Heart left ventricle (tissue), 16 donors: ENCODE measurements at regions not wholly inside any gene's neighbourhood (a gene's known extent, or its start where the extent isn't known, plus 50 kb on each side); places are given as distances from the start of the nearest gene placed in this dataset.

Experiments used
- ATAC-seq, 4 donors: fragments of 200-7000 bp; cut with Tn5 transposase; one replicate each; pipeline ENCODE4 v1.9.1; 2020 to 2022; ENCODE audit warnings: moderate library complexity in 4 of 4, mild to moderate bottlenecking in 3 of 4, moderate number of reproducible peaks in 1 of 4
- DNase-seq, 5 donors: peaks; one replicate each; pipeline ENCODE4 v3.0.0-alpha.2; 2020
- H3K27ac ChIP-seq, 12 donors: fragments of 200-600 bp; sonication (generic) in 4 of 12; one replicate each; pipeline versions ENCODE4 v1.5.0 to v1.8.0; 2016 to 2022; ENCODE audit warnings: mild to moderate bottlenecking in 2 of 12
- H3K27me3 ChIP-seq, 9 donors: fragments of 200-600 bp; sonication (generic) in 2 of 9; one replicate each; pipeline versions ENCODE4 v1.5.1 to v1.8.0; 2016 to 2022; ENCODE audit warnings: mild to moderate bottlenecking in 3 of 9
- H3K36me3 ChIP-seq, 9 donors: fragments of 200-600 bp; sonication (generic) in 2 of 9; one replicate each; pipeline versions ENCODE4 v1.5.0 to v1.8.0; 2018 to 2022; ENCODE audit warnings: mild to moderate bottlenecking in 2 of 9
- H3K4me1 ChIP-seq, 12 donors: fragments of 200-600 bp; sonication (generic) in 4 of 12; one replicate each; pipeline versions ENCODE4 v1.5.0 to v1.8.0; 2016 to 2022; ENCODE audit warnings: mild to moderate bottlenecking in 3 of 12
- H3K4me3 ChIP-seq, 12 donors: fragments of 200-600 bp; sonication (generic) in 4 of 12; one replicate each; pipeline versions ENCODE4 v1.5.0 to v1.8.0; 2017 to 2022; ENCODE audit warnings: mild to moderate bottlenecking in 9 of 12, moderate library complexity in 4 of 12
- H3K9me3 ChIP-seq, 12 donors: fragments of 200-600 bp; sonication (generic) in 4 of 12; one replicate each; pipeline versions ENCODE4 v1.5.0 to v1.8.0; 2016 to 2022; ENCODE audit warnings: mild to moderate bottlenecking in 1 of 12
- CTCF ChIP-seq, 12 donors: fragments of 200-600 bp; sonication (generic) in 4 of 12; IDR thresholded peaks; one replicate each; pipeline versions ENCODE4 v1.5.0 to v1.8.0; 2018 to 2022; ENCODE audit warnings: antibody characterized with exemption in 12 of 12, mild to moderate bottlenecking in 5 of 12
- POLR2A ChIP-seq, 2 donors: fragments of 450-650 bp; IDR thresholded peaks; one replicate each; pipeline ENCODE4 v1.6.1; 2017; ENCODE audit warnings: antibody characterized with exemption in 2 of 2, mild to moderate bottlenecking in 2 of 2, moderate library complexity in 2 of 2
- WGBS, 4 donors: extraction: QIAGEN DNeasy Blood & Tissue Kit in 2 of 4; methylation state at CpG; one replicate each; pipeline versions ENCODE4 v1.1.5 to v1.1.7; 2013 to 2018; 5-methylcytosine and 5-hydroxymethylcytosine counted together
- intact Hi-C, 10 donors: fragments of 100-400 bp; cut with DNase I; formaldehyde crosslinking; loops; one replicate each; pipeline versions ENCODE4 v1.11.1 to v1.14.2; 2022
- donor health status: ischemic (EF 13 %, LVEDD 7.1; RV severe dilation, severe dysfunction).
- donor health status: healthy with polysubstance abuse.
- donor health status: DM: no; HTN: yes; CAD: no.
- donor health status: DM: no; HTN: no; CAD: no.
- donor health status: ischemic (EF 25% LVEDD 6.9; RV normal size, moderate dysfunction).
- donor health status: ischemic (EF 25% LVEDD 5.7; RV mildly dilated, moderate dysfunction).
- donor health status: healthy.
- donor health status: DM: yes; HTN: yes; CAD: no.
- donor health status: ischemic (EF 35%, LVEDD 5.7; RV mildly dilated, moderate dysfunction).
- donor health status: nonischemic (EF 11% LVEDD 7.7; RV severe dilation, severe dysfunction).
- donor health status: DM: yes; HTN: yes; CAD: no.
- donor health status: PGD.
- donor health status: ischemic (EF 29% LVEDD 5.4; RV normal size, mild dysfunction).
- donor health status: nonischemic (EF 23%, LVEDD 6.1; RV moderate dilation, normal function).

- no peak for ATAC-seq
- intact Hi-C loops = no loop called here
- Histone ChIP-seq H3K4me3 (no peak overlapping the region), H3K36me3 (no peaks in the 10 kb centered on the region), H3K27me3 (no peaks in the 10 kb centered on the region), H3K27ac (no peak overlapping the region), H3K9me3 (no peaks in the 10 kb centered on the region), H3K4me1 (no peaks in the 10 kb centered on the region)
- no peak for DNase-seq
- WGBS, 4 donors = 88 to 92% (median 89%) methylated on average over 5 of the region's 5 CpGs
- TF ChIP-seq CTCF (IDR thresholded peaks at IDR 0.05) = no peak
- no peak for TF ChIP-seq POLR2A (IDR thresholded peaks at IDR 0.05)
Measured at GRCh38 chr10:44766631-44767030, 144.5 kb upstream of the TMEM72 start.

- Histone ChIP-seq H3K27ac (no peak overlapping the region), H3K36me3 (no peaks in the 10 kb centered on the region), H3K4me1 (no peaks in the 10 kb centered on the region), H3K9me3 (no peaks in the 10 kb centered on the region), H3K27me3 (no peaks in the 10 kb centered on the region), H3K4me3 (no peak overlapping the region)
- DNase-seq = no peak
- ATAC-seq = no peak
- WGBS, 4 donors = 69 to 92% (median 76%) methylated on average over 1 of the region's 1 CpG
- intact Hi-C loops = no loop called here
- TF ChIP-seq POLR2A (IDR thresholded peaks at IDR 0.05) (no peak), CTCF (IDR thresholded peaks at IDR 0.05) (no peak)
Measured at GRCh38 chr10:44769450-44769849, 141.7 kb upstream of the TMEM72 start.

- no peaks in the 10 kb centered on the region for H3K36me3 ChIP-seq
- intact Hi-C loops = no loop called here
- H3K4me1 ChIP-seq = peaks cover 0 to 7% (median 0%) of the 10 kb centered on the region in 12 donors
- no peak for TF ChIP-seq CTCF (IDR thresholded peaks at IDR 0.05)
- H3K27me3 ChIP-seq = no peaks in the 10 kb centered on the region
- no peak overlapping the region for H3K27ac ChIP-seq
- H3K9me3 ChIP-seq = no peaks in the 10 kb centered on the region
- 69 to 81% (median 78%) methylated on average over 2 of the region's 2 CpGs for WGBS, 4 donors
- DNase-seq (no peak), ATAC-seq (no peak)
- H3K4me3 ChIP-seq = no peak overlapping the region
Measured at GRCh38 chr10:44771233-44771995, 139.7 kb upstream of the TMEM72 start.

- H3K4me1 ChIP-seq = peaks cover 0 to 7% (median 0%) of the 10 kb centered on the region in 12 donors
- no peaks in the 10 kb centered on the region for H3K36me3 ChIP-seq
- no peaks in the 10 kb centered on the region for H3K9me3 ChIP-seq
- ATAC-seq (no peak), DNase-seq (no peak)
- no peak overlapping the region for H3K27ac ChIP-seq
- no peak overlapping the region for H3K4me3 ChIP-seq
- 90 to 94% (median 92%) methylated on average over 16 to 19 of the region's 19 CpGs for WGBS, 4 donors
- TF ChIP-seq CTCF (IDR thresholded peaks at IDR 0.05) (no peak), POLR2A (IDR thresholded peaks at IDR 0.05) (no peak)
- intact Hi-C loops = no loop called here
- no peaks in the 10 kb centered on the region for H3K27me3 ChIP-seq
Measured at GRCh38 chr10:44773565-44773964, 137.6 kb upstream of the TMEM72 start.
